ENCODE measurements at regions not wholly inside any gene's neighbourhood (a gene's known extent, or its start where the extent isn't known, plus 50 kb on each side); places are given as distances from the start of the nearest gene placed in this dataset.

GRCh38 chr12:17503742-17504141 lies 586.3 kb downstream of the RERGL start:
- TF ChIP-seq CTCF (IDR thresholded peaks at IDR 0.05; ENCODE audit: insufficient read depth, low read depth, low read length, missing control alignments), result no peak
- no peak overlapping the region for H3K4me3 ChIP-seq (ENCODE audit: low read depth, low read length)
- no peak for DNase-seq (ENCODE audit: low read depth)

GRCh38 chr12:17489452-17489851 lies 600.5 kb downstream of the RERGL start:
- no peak overlapping the region for H3K4me3 ChIP-seq (ENCODE audit: low read depth, low read length)
- no peak for TF ChIP-seq CTCF (IDR thresholded peaks at IDR 0.05; ENCODE audit: insufficient read depth, low read depth, low read length, missing control alignments)
- DNase-seq (ENCODE audit: low read depth), result no peak

- no peak overlapping the region for H3K4me3 ChIP-seq (ENCODE audit: low read depth, low read length)
- no peak for DNase-seq (ENCODE audit: low read depth)
- TF ChIP-seq CTCF (IDR thresholded peaks at IDR 0.05; ENCODE audit: insufficient read depth, low read depth, low read length, missing control alignments), result no peak
Measured at GRCh38 chr12:17478908-17479673, 610.9 kb downstream of the RERGL start.

GRCh38 chr12:17470460-17470859 lies 619.5 kb downstream of the RERGL start:
- TF ChIP-seq CTCF (IDR thresholded peaks at IDR 0.05; ENCODE audit: insufficient read depth, low read depth, low read length, missing control alignments), result no peak
- H3K4me3 ChIP-seq (ENCODE audit: low read depth, low read length), result no peak overlapping the region
- DNase-seq (ENCODE audit: low read depth), result no peak

GRCh38 chr12:17459214-17459613 lies 630.8 kb downstream of the RERGL start:
- no peak overlapping the region for H3K4me3 ChIP-seq (ENCODE audit: low read depth, low read length)
- DNase-seq (ENCODE audit: low read depth), result no peak
- TF ChIP-seq CTCF (IDR thresholded peaks at IDR 0.05; ENCODE audit: insufficient read depth, low read depth, low read length, missing control alignments), result no peak

GRCh38 chr12:17456486-17456885 lies 633.5 kb downstream of the RERGL start:
- no peak for DNase-seq (ENCODE audit: low read depth)
- TF ChIP-seq CTCF (IDR thresholded peaks at IDR 0.05; ENCODE audit: insufficient read depth, low read depth, low read length, missing control alignments), result no peak
- no peak overlapping the region for H3K4me3 ChIP-seq (ENCODE audit: low read depth, low read length)

- TF ChIP-seq CTCF (IDR thresholded peaks at IDR 0.05; ENCODE audit: insufficient read depth, low read depth, low read length, missing control alignments), result no peak
- H3K4me3 ChIP-seq (ENCODE audit: low read depth, low read length), result no peak overlapping the region
- DNase-seq (ENCODE audit: low read depth), result no peak
Measured at GRCh38 chr12:17438141-17438540, 651.9 kb downstream of the RERGL start.
